ENCODE measurements at regions not wholly inside any gene's neighbourhood (a gene's known extent, or its start where the extent isn't known, plus 50 kb on each side); places are given as distances from the start of the nearest gene placed in this dataset.

GRCh38 chr10:113285305-113285704 lies 267.5 kb upstream of the HABP2 start:
- TF ChIP-seq CTCF (IDR thresholded peaks at IDR 0.05) (no peak), POLR2A (IDR thresholded peaks at IDR 0.05) (no peak)
